ENCODE measurements at regions not wholly inside any gene's neighbourhood (a gene's known extent, or its start where the extent isn't known, plus 50 kb on each side); places are given as distances from the start of the nearest gene placed in this dataset.
A peak's percentile ranks its signal among the peaks of the same experiment; 100 is the strongest.

DNA sequence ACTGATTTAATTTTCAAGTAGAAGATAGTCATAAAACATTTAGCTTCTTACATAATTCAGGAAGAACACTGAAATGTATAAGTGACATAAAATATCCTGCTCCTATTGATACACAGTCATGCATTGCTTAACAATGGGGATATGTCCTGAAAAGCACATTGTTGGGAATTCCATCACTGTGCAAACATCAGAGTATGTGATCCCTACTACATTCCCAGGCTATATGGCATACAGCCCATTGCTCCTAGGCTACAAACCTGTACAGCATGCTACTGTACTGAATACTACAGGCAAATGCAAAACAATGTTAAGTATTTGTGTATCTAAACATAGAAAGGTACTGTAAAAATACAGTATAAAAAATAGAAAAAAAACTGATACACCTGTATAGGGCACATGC lies 723.9 kb upstream of the ARGLU1 start:
- DNase-seq: no peak

- DNase-seq: no peak
These were observed 721.6 kb upstream of the ARGLU1 start for GRCh38 chr13:107289540-107289939.

- no peak for DNase-seq
These were observed 716.2 kb upstream of the ARGLU1 start for GRCh38 chr13:107284173-107284572.

DNA sequence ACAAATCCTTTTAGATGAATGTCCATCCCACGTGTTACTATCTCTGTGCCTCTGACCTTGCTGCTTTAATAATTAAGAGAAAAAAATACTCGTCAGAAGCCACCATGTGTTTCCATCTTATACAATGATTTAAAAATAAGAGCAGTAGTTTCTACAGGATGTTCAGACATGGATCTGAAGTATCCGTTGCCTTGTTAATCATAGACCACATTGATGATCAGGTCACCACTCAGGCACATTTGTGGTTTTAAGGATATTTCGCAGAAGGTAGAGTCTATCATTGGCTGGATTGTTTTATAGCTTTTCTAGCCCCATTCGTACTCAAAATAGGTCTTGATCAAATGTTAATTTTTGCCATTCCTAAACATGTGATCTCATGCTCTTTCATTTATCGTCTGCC lies 710.0 kb upstream of the ARGLU1 start:
- DNase-seq: no peak

- DNase-seq: no peak
These were observed 709.0 kb upstream of the ARGLU1 start for GRCh38 chr13:107276936-107277335.

DNA sequence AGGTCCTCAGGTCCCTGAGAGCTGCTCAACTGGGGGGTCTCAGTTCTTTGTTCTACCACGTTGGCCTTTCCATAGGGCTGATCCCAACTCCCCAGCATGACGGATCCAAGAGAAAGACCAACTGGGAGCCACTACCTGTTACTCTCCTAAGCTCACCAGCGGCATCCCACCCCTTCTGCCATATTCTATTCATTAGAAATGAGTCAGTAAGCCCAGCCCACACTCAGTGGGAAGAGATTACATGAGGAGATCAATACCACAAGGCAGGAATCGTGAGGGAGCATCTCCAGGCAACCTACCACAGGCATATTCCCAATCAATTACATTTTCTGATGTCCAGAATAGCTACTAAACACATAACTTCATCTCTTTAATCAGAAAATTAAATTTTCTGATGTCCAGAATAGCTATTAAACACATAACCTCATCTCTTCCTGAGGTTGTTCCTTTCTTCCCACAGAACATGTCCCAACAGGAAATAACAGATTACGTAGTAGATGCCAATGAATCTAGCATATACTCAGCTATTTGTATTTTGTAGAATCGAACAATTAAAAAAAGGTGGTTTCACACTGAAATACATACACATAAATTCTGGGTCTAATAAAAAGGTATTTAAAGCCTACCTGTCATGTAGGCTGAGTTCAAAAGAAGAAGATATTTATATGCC lies 708.1 kb upstream of the ARGLU1 start:
- no peak for DNase-seq

DNA sequence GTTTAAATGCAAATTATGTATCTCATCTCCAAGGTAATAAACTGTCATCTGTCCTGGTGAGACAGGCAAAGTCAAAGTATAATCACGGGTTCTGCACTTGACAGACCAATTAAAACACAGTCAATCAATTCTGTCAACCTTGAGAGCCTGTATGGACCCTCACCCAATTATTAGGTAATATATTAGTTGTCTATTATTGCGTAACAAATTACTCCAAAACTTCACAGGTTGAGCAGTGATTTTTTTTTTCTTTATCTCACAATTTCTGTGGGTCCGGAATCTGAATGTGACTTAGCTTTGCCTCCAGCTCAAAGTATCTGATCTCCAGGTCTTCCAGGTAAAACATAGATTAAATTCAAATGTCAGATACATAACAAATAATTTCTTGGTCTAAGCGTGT lies 707.4 kb upstream of the ARGLU1 start:
- no peak for DNase-seq

DNA sequence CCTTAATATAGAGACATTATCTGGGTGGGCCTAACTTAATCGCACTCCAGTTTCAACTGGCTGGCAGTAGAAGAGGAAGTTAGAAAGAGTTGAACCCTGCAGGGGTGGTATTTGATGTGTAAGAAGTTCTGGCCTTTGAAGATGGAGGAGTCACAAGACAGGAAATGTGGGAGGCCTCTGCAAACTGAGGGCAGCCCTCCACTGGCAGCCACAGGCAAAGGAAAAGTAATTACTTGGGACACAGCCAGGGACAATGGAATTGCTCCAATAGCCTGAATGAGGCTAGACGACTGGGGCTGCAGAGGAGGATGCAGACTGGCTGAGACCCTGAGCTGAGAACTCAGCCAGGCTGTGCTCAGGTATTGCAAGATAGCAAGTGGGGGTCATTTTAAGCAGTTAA lies 703.3 kb upstream of the ARGLU1 start:
- DNase-seq: peak; percentile 37

GRCh38 chr13:107266657-107267056 lies 698.7 kb upstream of the ARGLU1 start:
- no peak for DNase-seq

GRCh38 chr13:107258599-107259187 lies 690.8 kb upstream of the ARGLU1 start:
- DNase-seq: no peak

- DNase-seq: no peak
These were observed 686.5 kb upstream of the ARGLU1 start for GRCh38 chr13:107254392-107254791.

- DNase-seq: no peak
These were observed 684.5 kb upstream of the ARGLU1 start for GRCh38 chr13:107252428-107252827.

DNA sequence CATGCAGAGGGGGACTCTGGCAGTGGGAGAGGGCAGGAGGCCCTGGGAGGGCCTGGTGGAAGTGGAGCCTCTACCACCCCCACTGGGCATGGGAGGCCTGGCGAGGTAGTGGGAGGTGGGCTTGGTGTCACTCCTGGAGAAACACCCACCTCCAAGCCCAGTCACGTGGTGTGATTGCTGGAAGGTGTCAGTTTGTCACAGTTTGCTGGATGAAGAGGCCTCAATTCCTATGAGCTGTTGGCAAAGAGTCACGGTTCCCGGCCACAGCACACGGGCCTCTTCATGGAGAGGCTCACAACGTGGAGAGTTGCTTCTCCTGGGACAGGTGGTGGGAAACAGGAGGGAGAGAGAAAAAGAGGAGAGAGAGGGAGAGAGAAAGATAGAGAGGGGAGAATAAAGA lies 684.1 kb upstream of the ARGLU1 start:
- DNase-seq: no peak

DNA sequence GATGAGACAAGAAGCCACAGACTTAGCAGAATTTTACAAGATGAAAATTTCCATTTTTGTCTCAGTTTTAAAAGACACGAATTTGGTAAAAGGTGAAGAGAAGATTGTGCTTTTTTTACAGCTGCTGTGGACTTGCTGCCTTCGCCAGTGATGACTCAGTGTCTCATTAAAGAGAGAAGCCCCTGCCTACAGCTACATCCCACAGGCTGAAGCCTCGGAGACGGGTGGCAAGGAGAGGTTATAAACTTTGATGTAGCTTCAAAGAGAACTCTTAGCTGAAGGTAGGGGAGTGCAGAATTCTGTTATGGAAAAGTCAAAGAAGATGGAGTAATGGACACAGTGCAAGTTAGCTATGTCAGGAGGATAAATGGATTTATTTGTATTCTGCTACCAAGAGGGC lies 683.4 kb upstream of the ARGLU1 start:
- DNase-seq: no peak

DNA sequence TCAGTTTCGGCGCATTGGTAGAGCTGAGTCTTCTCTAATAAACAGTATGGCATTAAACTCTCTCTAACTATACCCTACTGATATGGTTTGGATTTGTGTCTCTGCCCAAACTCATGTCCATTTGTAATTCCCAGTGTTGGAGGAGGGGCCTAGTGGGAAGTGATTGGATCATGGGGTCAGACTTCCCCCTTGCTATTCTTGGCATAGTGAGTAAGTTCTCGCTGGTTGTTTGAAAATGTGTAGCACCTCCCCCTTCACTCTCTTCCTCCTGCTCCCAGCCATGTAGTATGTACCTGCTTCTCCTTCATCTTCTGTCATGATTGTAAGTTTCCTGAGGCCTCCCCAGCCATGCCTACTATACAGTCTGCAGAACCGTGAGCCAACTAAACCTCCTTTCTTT lies 682.7 kb upstream of the ARGLU1 start:
- DNase-seq: no peak

- DNase-seq: no peak
These were observed 676.3 kb upstream of the ARGLU1 start for GRCh38 chr13:107244241-107244640.

DNA sequence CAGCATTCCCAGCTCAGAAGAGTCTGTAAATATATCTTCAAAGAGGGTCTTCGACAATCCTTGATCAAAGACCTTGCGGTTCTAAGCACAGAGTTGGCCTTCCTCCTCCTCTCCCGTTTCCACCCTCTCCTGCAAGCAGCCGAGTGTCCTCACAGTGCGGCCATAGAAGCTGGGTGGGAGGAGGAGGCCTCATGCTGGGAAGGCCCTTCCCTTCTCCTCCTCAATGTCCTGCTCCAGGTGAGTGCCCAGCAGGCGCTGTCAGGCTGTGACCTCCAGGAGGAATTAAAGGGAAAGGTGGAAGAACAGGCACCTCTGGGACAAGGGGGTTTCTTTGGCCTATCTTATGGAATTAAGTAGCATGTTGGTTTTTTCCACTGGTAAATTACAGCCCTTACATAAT lies 674.2 kb upstream of the ARGLU1 start:
- no peak for DNase-seq

GRCh38 chr13:107241381-107241780 lies 673.4 kb upstream of the ARGLU1 start:
- no peak for DNase-seq

GRCh38 chr13:107239213-107239612 lies 671.3 kb upstream of the ARGLU1 start:
- no peak for DNase-seq

DNA sequence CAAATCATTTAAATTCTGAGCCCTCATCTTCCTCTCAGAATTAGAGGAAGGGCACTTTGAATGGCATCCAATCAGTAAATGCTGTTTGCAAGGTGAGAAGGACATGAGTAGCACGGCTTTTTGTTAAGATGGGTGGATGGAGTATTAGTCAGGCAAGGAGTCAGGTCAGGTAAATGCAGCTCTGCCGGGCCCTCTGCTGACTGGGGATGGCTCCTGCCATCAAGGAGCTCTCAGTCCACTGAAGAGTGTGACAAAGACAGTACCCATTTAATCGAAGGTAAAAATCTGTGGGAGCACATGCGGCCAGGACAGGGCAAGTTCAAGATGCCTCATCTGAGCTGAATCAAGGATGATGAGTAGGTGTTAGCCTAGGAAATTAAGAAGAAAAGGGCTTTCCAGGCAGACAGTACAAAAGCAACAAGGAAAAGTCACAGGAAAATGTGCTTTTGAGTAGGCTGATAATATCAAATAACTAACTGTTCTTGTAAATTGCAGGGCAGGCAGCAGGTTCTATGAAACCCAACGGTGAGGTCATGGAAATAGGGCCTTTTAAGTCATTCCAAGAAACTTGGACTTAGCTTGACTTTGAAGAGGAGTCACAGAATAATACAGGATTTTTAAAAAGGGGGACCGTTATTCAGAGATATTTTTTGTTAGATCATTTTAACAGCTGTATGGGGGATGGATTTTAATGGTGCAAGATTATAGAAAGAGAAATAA lies 670.5 kb upstream of the ARGLU1 start:
- no peak for DNase-seq

DNA sequence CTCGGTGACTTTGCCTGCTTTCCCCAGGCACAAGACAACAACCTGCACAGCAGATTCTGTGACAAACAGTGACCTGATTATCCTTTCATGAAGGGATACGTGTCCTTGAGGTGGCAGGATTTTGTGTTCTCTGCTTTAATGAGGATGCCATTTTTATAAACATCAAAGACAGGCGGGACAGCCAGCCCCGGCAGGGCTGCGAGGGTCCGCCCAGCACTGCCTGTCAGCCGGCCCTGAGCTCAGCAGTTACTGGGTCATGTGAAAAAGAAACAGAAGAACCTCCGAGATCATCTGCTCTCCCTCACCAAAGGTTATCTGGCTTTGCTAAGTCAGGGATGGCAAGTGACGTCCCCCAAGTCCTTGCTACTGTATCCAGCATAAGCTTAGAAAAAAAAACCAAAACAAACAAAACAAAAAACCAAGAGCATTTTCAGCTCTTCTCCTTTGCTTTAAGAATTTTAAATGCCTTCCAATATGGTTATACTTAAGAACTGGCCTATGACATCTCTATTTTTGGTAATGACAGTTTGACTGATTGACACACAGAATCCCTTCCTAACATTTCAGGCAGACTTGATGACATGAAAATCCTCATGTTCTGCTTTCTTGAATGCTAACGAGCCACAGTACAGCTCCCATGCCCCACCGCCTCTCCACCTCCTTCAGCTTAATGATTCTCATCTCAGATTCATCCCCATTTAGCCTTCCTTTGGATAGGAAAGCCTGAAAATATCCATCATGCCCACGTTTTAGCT lies 666.6 kb upstream of the ARGLU1 start:
- DNase-seq: no peak

- DNase-seq: no peak
These were observed 665.6 kb upstream of the ARGLU1 start for GRCh38 chr13:107233541-107233940.

GRCh38 chr13:107231944-107232343 lies 664.0 kb upstream of the ARGLU1 start:
- DNase-seq: no peak

- no peak for DNase-seq
These were observed 655.9 kb upstream of the ARGLU1 start for GRCh38 chr13:107223867-107224266.

All from left hindlimb (tissue), 1 donor.